Natural killer cell treated with Interleukin-12 subunit alpha and Interleukin-12 subunit beta and Interleukin-15 and Interleukin-18, amount 100 ng/mL, for 72 hours (primary cell): ENCODE measurements at regions not wholly inside any gene's neighbourhood (a gene's known extent, or its start where the extent isn't known, plus 50 kb on each side); places are given as distances from the start of the nearest gene placed in this dataset.

Experiments
- ATAC-seq, 2 donors: fragments of 150-1000 bp; cut with Tn5 transposase in 1 of 2; sonication (Bioruptor Pico), chemical (Tn5 transposase) in 1 of 2; 2 replicates each; pipeline ENCODE4 v1.10.0; 2021
- DNase-seq: peaks from one replicate; pipeline ENCODE4 v3.0.0; 2022; ENCODE audit warnings: low spot score
- H3K27ac Mint-ChIP-seq, 2 donors: 1 replicate in 1 of 2; 2 replicates in 1 of 2; pipeline ENCODE4 v1.8.0; 2022; ENCODE audit warnings: mixed read lengths in 2 of 2, mild to moderate bottlenecking in 1 of 2, moderate library complexity in 1 of 2
- H3K27me3 Mint-ChIP-seq, 2 donors: 1 replicate in 1 of 2; 2 replicates in 1 of 2; pipeline ENCODE4 v1.8.0; 2022; ENCODE audit warnings: mixed read lengths in 2 of 2
- H3K36me3 Mint-ChIP-seq: one replicate; pipeline ENCODE4 v1.8.0; 2022; ENCODE audit warnings: mixed read lengths
- H3K4me1 Mint-ChIP-seq, 2 donors: 1 replicate in 1 of 2; 2 replicates in 1 of 2; pipeline ENCODE4 v1.8.0; 2022; ENCODE audit warnings: low read depth in 2 of 2, mixed read lengths in 2 of 2, mild to moderate bottlenecking in 1 of 2
- H3K4me3 Mint-ChIP-seq: one replicate; pipeline ENCODE4 v1.8.0; 2022; ENCODE audit warnings: mixed read lengths
- H3K9me3 Mint-ChIP-seq: 2 replicates; pipeline ENCODE4 v1.8.0; 2022; ENCODE audit warnings: mixed read lengths

DNA sequence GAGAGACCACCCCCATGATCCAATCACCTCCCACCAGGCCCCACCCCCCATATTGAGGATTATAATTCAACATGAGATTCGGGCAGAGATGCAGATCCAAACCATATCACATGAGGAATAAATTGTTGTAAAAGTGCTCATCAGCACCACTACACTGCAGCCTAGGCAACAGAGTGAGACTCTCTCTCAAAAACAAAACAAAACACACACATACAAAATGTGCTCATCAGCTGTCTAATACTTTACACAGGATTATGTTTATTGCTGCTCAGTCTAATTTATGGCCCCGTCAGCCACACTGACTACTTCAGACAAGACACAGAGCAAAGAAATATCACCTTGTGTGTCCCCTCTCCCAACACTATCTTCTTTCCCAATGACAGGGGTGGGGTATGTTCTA lies 72.9 kb upstream of the PPM1J start:
- Mint-ChIP-seq H3K9me3 (no peaks in the 10 kb centered on the region), H3K4me3 (no peak overlapping the region), H3K27ac (peak overlapping the region in 1 of 2 donors; percentile 5), H3K27me3 (no peaks in the 10 kb centered on the region), H3K4me1 (peaks cover 0 to under 1% of the 10 kb centered on the region in 2 donors), H3K36me3 (no peaks in the 10 kb centered on the region)
- ATAC-seq, result no peak
- peak; percentile 16 for DNase-seq

DNA sequence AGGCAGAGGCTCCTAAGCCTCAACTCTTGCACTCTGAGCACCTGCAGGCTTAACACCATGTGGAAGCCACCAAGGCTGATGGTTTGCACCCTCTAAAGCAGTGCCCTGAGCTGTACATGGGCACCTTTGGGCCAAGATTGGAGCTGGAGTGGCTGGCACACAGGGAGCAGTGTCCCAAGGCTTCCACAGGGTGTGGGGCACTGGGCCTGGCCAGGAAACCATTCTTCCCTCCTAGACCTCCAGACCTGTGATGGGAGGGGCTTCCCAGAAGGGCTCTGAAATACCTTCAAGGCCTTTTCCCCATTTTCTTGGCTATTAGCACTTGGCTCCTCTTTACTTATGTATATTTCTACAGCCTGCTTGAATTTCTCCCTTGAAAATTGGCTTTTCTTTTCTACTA lies 67.9 kb upstream of the PPM1J start:
- no peaks in the 10 kb centered on the region for H3K4me1 Mint-ChIP-seq
- H3K27ac Mint-ChIP-seq, result no peak overlapping the region
- peak; percentile 25 for DNase-seq
- peak in 1 of 2 donors; percentile 56 for ATAC-seq
- H3K4me3 Mint-ChIP-seq, result no peak overlapping the region
- no peaks in the 10 kb centered on the region for H3K9me3 Mint-ChIP-seq
- no peaks in the 10 kb centered on the region for H3K36me3 Mint-ChIP-seq
- H3K27me3 Mint-ChIP-seq, result peaks cover 0 to 5% of the 10 kb centered on the region in 2 donors

DNA sequence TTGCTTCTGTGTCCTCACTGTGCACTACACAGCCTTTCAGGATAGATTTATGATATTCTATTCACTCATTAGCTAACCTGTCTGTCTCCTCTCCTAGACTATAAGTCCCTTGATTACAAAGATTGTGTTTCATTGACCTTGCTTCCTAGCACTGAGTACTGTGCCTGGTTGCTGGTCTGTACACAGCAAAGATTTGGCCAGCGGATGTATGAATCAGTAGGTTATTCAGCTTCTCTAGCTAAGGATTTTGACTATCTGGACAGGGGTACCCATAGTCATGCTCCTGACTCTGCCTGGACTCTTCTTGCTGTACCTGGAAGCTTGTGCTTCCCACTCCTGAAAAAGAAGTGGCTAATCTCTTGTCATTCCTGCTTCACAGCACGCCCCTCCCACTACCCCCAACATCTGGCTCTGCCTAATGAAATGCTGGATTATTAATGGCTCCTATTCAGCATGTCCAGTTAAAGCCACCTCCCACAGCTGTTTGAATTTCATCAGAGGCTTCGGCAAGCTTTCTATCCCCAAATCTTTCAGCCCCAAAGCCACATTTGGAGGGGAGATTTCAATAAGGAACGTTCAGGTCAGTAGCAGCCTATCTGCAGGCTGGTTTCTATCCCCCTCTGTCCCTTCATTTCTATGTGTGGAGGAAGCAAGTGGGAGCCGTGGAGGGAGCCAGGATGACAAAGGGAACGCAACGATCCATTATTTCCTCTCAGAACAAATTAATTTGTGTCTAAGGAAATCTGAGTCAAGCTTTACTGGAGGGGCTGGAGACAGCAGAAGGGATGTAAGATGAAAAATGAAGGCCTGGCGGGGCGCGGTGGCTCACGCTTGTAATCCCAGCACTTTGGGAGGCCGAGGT lies 64.8 kb upstream of the PPM1J start:
- peak; percentile 34 for DNase-seq
- Mint-ChIP-seq H3K4me3 (no peak overlapping the region), H3K27ac (no peak overlapping the region), H3K27me3 (peaks cover 0 to 5% of the 10 kb centered on the region in 2 donors), H3K36me3 (no peaks in the 10 kb centered on the region), H3K9me3 (no peaks in the 10 kb centered on the region), H3K4me1 (no peaks in the 10 kb centered on the region)
- ATAC-seq, result no peak

DNA sequence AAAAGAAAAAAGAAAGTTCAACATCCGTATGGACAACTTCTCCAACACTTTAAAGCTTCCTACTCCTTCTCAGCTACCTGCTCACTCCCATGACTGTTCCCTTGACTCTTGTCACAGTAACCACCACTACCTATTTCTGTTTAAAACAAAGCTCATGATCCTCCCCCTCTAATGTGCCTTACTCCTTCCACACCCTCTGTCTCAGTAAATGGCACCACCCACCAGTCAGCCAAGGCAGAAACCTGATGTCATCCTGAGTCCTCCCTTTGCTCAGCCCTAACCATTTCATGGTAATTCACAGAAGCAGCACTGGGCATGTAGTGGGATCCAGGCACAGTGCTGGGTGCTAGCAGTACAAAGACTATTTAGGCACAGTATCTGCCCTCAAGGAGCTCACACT lies 63.0 kb upstream of the PPM1J start:
- H3K27me3 Mint-ChIP-seq, result peaks cover 0 to 5% of the 10 kb centered on the region in 2 donors
- ATAC-seq (no peak), DNase-seq (no peak)
- H3K36me3 Mint-ChIP-seq, result no peaks in the 10 kb centered on the region
- no peak overlapping the region for H3K27ac Mint-ChIP-seq
- H3K4me1 Mint-ChIP-seq, result no peaks in the 10 kb centered on the region
- H3K4me3 Mint-ChIP-seq, result no peak overlapping the region
- H3K9me3 Mint-ChIP-seq, result no peaks in the 10 kb centered on the region

DNA sequence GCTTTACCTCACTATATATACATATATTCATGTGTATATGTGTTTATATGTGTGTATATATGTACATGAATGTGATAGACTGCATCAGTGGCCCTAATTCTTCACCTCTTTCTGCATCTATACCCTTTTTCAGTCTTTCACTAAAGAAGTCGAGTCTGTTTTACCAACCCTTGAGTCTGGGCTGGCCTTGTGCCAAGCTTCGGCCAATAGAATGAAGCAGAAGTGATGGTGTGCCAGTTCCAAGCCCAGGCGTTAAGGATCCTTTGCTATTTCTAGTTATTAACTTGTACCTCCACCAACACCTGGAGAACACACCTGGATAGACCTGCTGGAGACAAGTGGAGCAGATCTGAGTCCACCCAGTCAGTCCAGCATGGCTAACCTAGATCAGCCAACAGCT lies 61.6 kb upstream of the PPM1J start:
- no peak for ATAC-seq
- no peak overlapping the region for H3K27ac Mint-ChIP-seq
- no peak overlapping the region for H3K4me3 Mint-ChIP-seq

DNA sequence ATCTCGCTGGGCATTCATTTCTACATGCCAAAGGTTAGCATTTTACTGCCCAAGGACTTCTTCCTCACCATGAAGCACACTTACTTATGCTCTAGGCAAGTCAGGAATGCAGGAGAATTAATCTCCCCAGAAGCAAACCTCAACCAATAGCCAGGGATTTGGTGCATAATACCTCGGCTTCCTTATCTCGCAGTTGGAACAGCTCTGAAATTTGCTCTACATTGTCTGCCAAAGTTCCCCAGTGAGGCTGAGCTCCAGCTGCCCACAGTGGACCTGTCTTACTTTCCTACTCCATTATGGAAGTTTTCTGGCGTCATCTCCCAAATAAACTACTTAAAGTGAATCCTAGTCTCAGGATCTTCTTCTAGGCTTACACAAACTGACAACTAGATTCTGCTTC lies 57.6 kb upstream of the PPM1J start:
- DNase-seq (no peak), ATAC-seq (no peak)
- no peaks in the 10 kb centered on the region for H3K36me3 Mint-ChIP-seq
- H3K27ac Mint-ChIP-seq, result no peak overlapping the region
- H3K4me3 Mint-ChIP-seq, result no peak overlapping the region
- peaks cover 8 to 12% of the 10 kb centered on the region in 2 donors for H3K4me1 Mint-ChIP-seq
- no peaks in the 10 kb centered on the region for H3K9me3 Mint-ChIP-seq
- H3K27me3 Mint-ChIP-seq, result peaks cover 0 to 4% of the 10 kb centered on the region in 2 donors

More for the DNA sequence above, 61.6 kb upstream of the PPM1J start:
- peaks cover 0 to 5% of the 10 kb centered on the region in 2 donors for H3K27me3 Mint-ChIP-seq
- DNase-seq, result no peak
- H3K9me3 Mint-ChIP-seq, result no peaks in the 10 kb centered on the region
- no peaks in the 10 kb centered on the region for H3K36me3 Mint-ChIP-seq
- H3K4me1 Mint-ChIP-seq, result no peaks in the 10 kb centered on the region

DNA sequence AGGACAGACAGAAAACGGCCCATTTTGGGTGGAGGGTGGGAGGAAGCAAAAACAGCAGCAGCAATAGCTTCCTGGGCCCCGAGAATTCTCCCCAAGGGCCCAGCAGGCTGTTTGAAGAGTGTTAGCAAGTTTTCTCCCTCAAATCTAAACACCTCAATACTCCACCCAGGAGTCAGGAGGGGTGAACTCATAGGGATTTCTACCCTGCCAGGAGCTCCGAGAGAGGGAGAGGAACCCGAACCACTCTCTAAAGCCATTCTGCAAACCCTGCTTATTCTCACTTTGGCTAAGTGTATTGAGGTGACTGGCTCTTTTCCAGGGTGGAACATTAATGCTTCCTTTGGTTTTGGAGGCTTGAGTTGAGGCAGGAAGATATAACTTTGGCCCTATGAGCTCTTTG lies 55.6 kb upstream of the PPM1J start:
- Mint-ChIP-seq H3K36me3 (no peaks in the 10 kb centered on the region), H3K4me1 (peaks cover 8 to 12% of the 10 kb centered on the region in 2 donors), H3K27ac (no peak overlapping the region), H3K27me3 (peaks cover 0 to 4% of the 10 kb centered on the region in 2 donors), H3K9me3 (no peaks in the 10 kb centered on the region), H3K4me3 (no peak overlapping the region)
- DNase-seq (no peak), ATAC-seq (no peak)

DNA sequence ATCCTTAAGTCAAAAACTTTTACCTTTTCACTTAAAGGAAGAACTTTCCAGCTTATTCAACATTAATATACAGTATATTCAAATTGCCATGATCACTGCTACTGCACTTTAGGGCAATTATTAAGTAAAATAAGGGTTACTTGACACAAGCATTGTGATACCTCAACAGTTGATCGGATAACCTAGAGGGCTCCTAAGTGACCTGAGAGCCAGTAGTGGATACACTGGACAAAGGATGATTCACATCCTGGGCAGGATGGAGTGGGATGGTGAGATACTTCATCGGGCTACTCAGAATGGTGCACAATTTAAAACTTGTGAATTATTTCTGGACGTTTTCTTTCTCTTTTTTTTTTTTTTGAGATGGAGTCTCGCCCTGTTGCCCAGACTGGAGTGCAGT lies 54.5 kb upstream of the PPM1J start:
- Mint-ChIP-seq H3K9me3 (no peaks in the 10 kb centered on the region), H3K27ac (peak overlapping the region in 1 of 2 donors; percentile 51), H3K36me3 (no peaks in the 10 kb centered on the region), H3K4me3 (no peak overlapping the region), H3K4me1 (peaks cover 8 to 12% of the 10 kb centered on the region in 2 donors), H3K27me3 (peaks cover 0 to 5% of the 10 kb centered on the region in 2 donors)
- ATAC-seq, result no peak
- no peak for DNase-seq

DNA sequence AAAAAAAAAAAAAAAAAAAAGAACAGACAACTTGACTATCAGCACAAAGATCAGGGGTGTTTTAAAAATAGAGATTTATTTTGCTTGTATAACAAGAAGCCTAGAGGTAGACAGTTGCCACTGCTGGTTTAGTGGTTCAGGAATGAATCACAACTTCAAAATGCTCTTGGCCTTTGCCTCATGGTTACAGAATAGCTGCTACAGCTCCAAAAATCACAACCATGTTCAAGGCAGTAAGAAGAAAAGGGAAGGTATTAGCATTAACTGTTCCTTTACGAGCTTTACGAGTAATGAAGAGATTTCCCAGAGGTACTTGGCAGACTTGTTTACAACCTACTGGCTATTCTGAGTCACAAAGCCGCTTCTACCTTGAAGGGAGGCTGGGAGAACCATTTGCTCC lies 52.5 kb upstream of the PPM1J start:
- no peak overlapping the region for H3K4me3 Mint-ChIP-seq
- H3K4me1 Mint-ChIP-seq, result peaks cover 8 to 12% of the 10 kb centered on the region in 2 donors
- DNase-seq, result no peak
- H3K9me3 Mint-ChIP-seq, result no peaks in the 10 kb centered on the region
- H3K27ac Mint-ChIP-seq, result no peak overlapping the region
- H3K27me3 Mint-ChIP-seq, result peaks cover 0 to 10% of the 10 kb centered on the region in 2 donors
- no peaks in the 10 kb centered on the region for H3K36me3 Mint-ChIP-seq
- ATAC-seq, result no peak
